ENCODE measurements at regions not wholly inside any gene's neighbourhood (a gene's known extent, or its start where the extent isn't known, plus 50 kb on each side); places are given as distances from the start of the nearest gene placed in this dataset.
"Not testable (repeated sequence)": the region's sequence is repeated elsewhere in the genome, so short reads cannot be mapped to it uniquely, and the experiment has no call there.

DNA sequence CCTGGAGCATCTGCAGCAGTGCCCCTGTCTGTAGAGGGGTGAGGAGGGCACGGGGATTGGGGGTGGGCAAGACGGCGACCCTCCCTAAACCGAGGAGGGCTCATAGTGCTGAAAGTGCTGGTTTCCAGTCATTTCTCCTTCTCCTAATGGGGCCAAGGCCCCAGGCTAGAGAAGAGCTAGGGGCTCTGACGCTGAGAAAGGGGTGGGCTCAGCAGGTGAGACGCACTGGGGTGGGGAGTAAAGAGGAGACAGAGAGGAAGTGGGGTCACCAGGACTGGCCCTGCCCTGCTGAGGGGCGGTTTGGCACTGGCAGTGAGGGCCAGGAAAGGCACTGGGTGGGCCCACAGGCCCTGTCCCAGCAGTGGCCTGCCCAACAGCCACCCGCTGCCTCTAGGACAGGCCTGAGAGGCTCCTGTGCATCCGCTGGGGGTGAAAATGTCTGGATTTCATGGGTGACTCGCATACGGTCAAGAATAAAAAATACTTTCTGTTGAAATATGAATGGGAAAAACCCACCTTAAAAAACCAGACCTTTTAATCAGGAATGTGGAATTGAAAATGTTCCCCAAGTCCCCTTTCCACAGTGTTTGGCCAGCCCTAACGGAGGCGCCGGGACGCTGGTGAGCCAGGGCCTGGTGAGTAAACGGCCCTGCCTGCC lies 122.4 kb upstream of the SMURF2 start:
- peak; percentile 38 for DNase-seq

DNA sequence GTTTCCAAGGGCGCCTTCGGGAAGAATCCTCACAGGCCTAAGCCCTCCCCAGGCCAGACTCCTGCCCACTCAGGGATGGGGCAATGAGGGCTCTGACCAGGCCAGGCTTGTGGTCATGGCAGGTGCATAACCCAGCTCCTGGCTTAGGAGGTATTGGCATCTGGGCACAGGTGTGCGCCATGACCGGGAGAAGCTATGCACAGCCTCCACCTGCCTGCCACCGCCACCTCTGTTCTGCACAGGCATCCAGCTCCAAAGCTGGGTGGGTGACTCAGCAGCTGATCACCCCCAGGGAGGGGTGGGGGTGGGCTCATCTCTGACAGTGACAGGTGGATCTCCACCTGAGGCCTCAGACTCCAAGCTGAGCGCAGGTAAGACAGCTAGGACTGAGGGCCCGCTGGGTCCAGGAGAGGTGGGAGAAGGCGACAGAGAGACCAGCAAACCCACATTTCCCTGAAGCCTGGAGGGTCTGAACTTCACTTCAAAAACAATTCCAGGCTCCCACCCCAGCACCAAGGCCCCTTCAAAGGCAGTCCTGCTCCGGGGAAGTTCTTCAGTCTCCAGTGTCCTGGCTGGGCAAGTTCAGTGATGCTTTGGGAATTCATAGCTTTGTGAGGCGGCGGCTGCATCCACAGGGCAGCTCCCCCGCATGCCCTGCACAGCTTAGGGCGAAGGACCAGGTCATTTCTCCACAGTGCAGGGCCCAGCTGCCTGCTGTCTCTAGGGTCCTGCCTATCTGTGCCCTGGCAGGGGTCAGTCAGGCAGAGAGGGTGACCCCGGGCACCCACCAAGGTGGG lies 121.6 kb upstream of the SMURF2 start:
- peak; percentile 46 for DNase-seq

GRCh38 chr17:64783031-64783461 lies 120.9 kb upstream of the SMURF2 start:
- peak; percentile 48 for DNase-seq

GRCh38 chr17:64781810-64782555 lies 119.9 kb upstream of the SMURF2 start:
- DNase-seq, result peak; percentile 55

GRCh38 chr17:64781014-64781756 lies 119.1 kb upstream of the SMURF2 start:
- DNase-seq, result peak; percentile 71

- DNase-seq, result peak; percentile 86
Observed at GRCh38 chr17:64780096-64781013, 118.2 kb upstream of the SMURF2 start.

DNA sequence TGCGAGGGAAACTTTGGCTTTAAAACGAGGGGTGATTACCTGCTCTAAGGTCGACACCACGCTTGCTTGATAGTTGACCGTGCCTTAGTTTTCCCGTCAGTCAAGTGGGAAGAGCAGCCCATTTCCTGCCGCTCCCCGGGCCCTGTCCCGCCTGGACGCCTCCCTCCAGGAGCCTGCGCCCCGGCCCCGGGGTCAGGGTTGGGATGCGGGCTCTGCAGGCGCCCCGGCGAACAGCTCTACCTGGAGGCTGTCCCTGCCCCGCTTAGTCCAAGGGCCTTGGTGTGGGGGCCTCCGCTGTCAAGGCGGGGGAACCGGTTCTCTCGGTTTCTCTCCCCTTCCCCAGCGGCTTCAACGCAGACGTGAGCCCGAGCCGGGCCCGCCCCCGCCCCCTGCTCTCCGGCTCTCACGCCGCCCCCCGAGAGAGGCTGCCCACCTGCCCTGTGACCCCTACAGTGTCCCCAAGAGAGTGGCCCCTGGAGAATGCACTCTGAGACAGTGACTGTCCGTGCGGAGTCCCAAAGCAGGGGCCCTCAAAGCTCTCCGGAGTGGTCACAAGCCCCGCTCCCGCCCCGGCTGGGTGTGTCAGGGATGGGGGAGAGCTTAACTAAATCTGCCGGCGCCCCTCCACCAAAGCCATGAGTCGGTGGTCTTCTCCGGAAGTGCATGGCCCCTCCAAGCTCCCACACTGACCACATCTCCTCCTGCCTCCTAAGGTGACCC lies 117.4 kb upstream of the SMURF2 start:
- peak; percentile 56 for DNase-seq

DNA sequence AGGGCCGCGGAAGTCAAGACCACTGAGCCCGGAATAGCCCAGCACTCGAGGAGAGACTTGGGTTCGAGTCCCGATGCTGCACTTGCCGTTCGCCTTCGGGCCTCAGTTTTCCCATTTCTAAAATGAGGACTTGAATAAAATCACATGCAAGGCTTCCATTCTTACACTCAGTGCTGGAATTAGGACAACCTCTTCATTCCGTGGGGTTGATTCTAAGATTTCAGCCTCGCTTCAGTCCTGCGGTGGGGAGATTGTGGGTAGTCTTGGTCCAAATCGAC lies 116.9 kb upstream of the SMURF2 start:
- DNase-seq, result not testable (repeated sequence)

DNA sequence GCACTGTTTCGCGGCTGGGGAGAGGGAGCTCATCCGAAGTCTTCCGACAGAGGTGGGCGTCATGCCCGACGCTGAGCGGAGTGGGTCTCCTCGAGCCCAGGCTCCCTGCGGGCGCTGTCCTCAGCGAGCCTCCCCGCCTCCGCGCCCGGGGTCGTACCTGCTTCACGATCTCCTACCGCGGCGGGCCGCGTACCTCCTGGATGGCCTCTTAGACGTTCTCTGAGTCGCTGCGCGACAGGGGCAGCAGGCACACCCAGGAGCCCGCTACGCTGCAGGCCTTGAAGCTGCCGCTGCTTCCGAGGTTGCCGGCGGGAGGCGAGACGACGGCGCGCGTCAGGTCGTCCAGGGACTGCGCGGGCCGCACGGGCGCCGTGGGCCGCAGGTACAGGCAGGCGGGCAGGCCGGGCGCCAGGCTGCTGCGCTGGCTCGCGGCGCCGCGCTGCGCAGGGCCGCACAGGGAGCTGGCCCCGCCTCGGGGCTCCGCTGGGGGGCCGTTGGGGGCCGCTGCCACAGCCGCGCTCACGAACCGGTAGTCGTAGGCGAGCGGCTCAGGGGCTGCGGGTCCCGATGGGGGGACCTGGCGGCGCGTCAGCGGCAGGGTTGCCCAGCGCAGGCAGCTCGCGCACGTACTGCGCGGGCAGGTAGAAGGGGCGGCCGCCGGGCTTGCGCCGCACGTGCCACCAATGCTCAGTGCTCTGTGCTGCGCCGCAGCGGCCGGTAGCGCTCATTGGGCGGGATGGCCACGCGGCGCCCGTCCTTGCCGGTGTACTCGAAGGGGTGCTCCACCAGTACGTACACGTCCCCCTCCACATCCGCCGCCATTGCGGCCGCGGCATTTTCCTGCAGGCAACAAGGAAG lies 116.4 kb upstream of the SMURF2 start:
- peak; percentile 70 for DNase-seq

DNA sequence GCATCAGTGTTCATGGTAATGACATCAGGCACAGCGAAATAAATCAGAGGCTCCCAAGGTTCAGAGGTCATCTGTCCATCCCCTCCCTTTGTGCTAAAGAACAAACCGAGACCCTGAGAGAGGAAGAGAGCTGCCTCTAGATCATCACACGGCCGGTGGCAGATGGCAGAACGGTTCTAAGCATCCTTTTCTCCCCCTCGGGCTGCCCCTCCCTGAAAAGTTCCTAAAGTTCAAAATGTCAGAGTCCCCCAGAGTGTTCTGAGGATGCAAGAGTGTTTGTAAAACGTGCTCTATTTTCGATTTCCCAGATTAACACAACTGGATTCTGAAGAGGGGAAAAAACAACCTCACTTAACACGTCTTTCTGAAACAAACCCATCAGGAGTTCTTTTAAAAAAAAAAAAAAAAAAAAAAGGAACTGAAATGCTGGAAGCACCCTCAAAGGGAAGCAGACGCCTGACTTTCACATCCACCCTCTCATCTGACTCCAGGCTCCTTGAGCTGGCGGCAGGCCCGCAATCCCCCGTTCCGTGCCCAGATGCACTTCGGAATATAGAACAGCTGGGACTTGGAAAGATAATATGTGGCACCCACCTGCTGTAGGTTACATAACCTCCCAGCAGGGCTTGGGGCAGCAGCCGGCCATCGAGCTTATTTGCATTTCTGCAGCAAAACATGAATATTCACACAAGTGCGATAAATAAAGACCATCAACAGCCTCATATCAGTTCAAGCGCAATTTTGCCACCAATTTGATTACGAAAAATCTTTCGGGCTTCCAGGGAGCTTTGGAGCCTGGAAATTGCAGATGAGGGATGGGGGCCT lies 115.5 kb upstream of the SMURF2 start:
- DNase-seq, result peak; percentile 52

GRCh38 chr17:64776720-64777414 lies 114.8 kb upstream of the SMURF2 start:
- peak; percentile 90 for DNase-seq

DNA sequence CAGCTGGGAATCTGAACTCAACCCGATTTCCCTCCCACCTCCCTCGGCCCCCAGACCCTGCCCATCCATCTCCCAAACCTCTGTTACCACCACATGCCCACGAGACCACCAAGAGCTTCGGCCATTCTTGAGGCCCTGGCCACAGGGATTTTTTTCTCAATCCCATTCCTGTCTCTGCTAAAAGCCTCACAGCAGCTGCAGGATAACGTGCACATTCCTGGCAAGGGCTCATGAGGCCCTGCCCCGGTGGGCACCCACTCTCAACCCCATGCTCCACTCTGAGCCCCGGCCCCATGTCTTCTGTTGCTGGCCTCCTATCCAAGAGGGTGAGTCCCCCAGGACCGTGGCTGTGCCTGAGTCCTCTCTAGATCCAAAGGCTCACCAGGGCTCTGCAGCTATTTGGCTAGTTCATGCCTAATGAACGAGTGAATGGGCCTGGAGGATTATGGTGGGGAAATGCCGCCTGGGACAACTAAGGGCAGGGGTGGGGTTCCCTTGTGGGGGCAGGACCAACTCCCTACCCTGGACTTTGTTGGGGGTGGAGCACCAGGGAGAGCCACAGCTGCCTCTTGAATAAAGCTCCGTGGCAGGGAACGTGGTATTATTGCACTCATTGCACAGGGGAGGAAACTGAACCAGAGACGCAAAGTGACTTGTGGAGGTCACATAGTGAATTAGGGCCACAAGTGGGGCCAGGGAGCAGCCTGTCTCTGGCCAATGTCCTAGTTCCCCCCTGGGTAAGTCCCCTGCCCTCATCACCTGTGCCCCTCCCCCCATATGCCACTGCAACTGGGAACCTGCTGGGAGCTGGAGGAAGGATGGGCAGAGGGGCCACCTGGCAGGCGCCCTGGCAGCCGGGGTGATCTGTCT lies 113.8 kb upstream of the SMURF2 start:
- DNase-seq, result peak; percentile 49

GRCh38 chr17:64774888-64775540 lies 112.9 kb upstream of the SMURF2 start:
- DNase-seq, result peak; percentile 49

DNA sequence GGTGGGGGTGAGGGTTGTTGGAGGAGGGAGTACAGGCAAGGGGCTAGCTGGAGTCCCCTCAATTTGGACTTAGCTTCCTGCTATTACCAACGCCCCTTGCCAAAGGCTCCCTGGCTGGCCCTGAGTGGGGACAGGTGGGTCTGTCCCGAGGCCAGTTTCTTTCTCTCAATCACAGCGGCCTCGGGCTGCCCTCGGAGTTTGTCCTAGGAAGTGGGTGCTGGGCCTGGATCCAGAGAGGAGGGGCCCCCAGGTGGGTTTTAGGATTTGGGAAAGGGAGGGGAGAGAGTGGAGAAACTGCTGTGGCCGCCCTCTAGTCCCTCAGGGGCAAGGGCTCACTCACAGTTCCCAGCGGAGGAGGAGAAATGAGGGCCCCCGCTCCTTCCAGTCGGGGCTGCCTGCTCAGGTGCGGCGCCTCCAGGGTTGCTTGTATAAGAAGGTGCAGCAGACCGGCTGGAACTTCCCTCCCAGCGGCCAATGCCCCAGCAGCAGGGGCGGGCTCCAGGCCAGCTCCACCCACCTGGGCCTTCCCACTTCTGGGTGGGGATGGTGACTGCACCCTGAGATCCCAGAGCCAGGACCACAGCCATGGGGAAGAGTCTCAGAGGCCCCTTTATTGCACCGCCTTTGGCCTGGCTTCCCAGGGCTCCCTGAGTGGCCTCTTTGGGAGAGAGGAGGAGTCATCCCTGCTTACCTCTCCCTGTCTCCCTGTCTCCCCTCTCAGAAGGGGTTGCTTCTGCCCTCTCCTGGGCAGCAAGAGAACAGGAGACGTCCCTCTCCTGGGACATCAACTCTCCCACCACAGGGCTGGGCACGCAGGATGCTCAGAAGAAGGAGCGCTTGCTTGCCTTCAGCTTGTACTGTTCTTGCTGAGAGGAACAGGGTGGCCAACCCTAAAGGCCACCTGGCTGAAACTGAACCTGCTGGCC lies 112.0 kb upstream of the SMURF2 start:
- DNase-seq, result peak; percentile 51

GRCh38 chr17:64773386-64773835 lies 111.3 kb upstream of the SMURF2 start:
- DNase-seq, result peak; percentile 35

GRCh38 chr17:64772845-64773299 lies 110.8 kb upstream of the SMURF2 start:
- no peak for DNase-seq
